GM23248 (cell line): ENCODE measurements at regions not wholly inside any gene's neighbourhood (a gene's known extent, or its start where the extent isn't known, plus 50 kb on each side); places are given as distances from the start of the nearest gene placed in this dataset.
A peak's percentile ranks its signal among the peaks of the same experiment; 100 is the strongest.

Experiments used
- DNase-seq: peaks from one replicate; pipeline ENCODE4 v3.0.0-alpha.2; 2015
- H2AFZ ChIP-seq: fragments of 200-600 bp; sonication (generic); 2 replicates; pipeline ENCODE4 v1.6.1; 2016; ENCODE audit warnings: antibody characterized with exemption
- H3F3A ChIP-seq: fragments of 200-600 bp; sonication (generic); 2 replicates; pipeline ENCODE4 v1.6.1; 2016; ENCODE audit warnings: mild to moderate bottlenecking, antibody characterized with exemption, mixed run types; ENCODE audit not compliant: insufficient read depth
- H3K27ac ChIP-seq: fragments of 200-600 bp; sonication (generic); 2 replicates; pipeline ENCODE4 v1.5.1; 2016; ENCODE audit warnings: mild to moderate bottlenecking
- H3K27me3 ChIP-seq: fragments of 200-600 bp; sonication (generic); replicated peaks from 2 replicates; pipeline ENCODE4 v1.6.1; 2016; ENCODE audit warnings: mild to moderate bottlenecking; ENCODE audit not compliant: insufficient read depth
- H3K36me3 ChIP-seq: fragments of 200-600 bp; sonication (generic); 2 replicates; pipeline ENCODE4 v1.6.1; 2016; ENCODE audit warnings: low read depth, mild to moderate bottlenecking
- H3K4me1 ChIP-seq: fragments of 200-600 bp; sonication (generic); 2 replicates; pipeline ENCODE4 v1.6.1; 2016; ENCODE audit warnings: mild to moderate bottlenecking; ENCODE audit not compliant: insufficient read depth
- H3K4me2 ChIP-seq: fragments of 200-600 bp; sonication (generic); one replicate; pipeline ENCODE4 v1.6.1; 2016; ENCODE audit warnings: mild to moderate bottlenecking; ENCODE audit not compliant: unreplicated experiment
- H3K4me3 ChIP-seq: fragments of 200-600 bp; sonication (generic); 2 replicates; pipeline ENCODE4 v1.5.1; 2016; ENCODE audit warnings: mild to moderate bottlenecking
- H3K79me2 ChIP-seq: fragments of 200-600 bp; sonication (generic); 2 replicates; pipeline ENCODE4 v1.6.1; 2016; ENCODE audit warnings: mild to moderate bottlenecking; ENCODE audit not compliant: insufficient read depth
- H3K9ac ChIP-seq: fragments of 200-600 bp; sonication (generic); 2 replicates; pipeline ENCODE4 v1.6.1; 2016; ENCODE audit warnings: mild to moderate bottlenecking
- H3K9me2 ChIP-seq: fragments of 200-600 bp; sonication (generic); 2 replicates; pipeline ENCODE4 v1.6.1; 2016; ENCODE audit warnings: mixed run types, mild to moderate bottlenecking, moderate library complexity; ENCODE audit not compliant: insufficient read depth
- H3K9me3 ChIP-seq: fragments of 200-600 bp; sonication (generic); one replicate; pipeline ENCODE4 v1.6.1; 2017; ENCODE audit warnings: low read depth
- H4K20me1 ChIP-seq: fragments of 200-600 bp; sonication (generic); 2 replicates; pipeline ENCODE4 v1.6.0; 2016; ENCODE audit not compliant: insufficient read depth
- EZH2 ChIP-seq: fragments of 200-600 bp; sonication (generic); IDR thresholded peaks from 2 replicates; pipeline ENCODE4 v1.6.1; 2018; ENCODE audit warnings: antibody characterized with exemption, mild to moderate bottlenecking; ENCODE audit not compliant: insufficient read depth, poor library complexity, severe bottlenecking
- EZH2phosphoT487 ChIP-seq: fragments of 200-600 bp; sonication (generic); IDR thresholded peaks from 2 replicates; pipeline ENCODE4 v1.6.1; 2018; ENCODE audit warnings: antibody characterized with exemption, moderate library complexity, mild to moderate bottlenecking, low read depth; ENCODE audit not compliant: insufficient read depth
- WGBS, 2 experiments: methylation state at CpG; one replicate each; pipeline ENCODE4 v1.1.6; 2015 to 2017; ENCODE audit warnings: low lambda C conversion rate in 2 of 2, low coverage in 1 of 2; ENCODE audit errors: missing lambda C conversion rate in 2 of 2; 5-methylcytosine and 5-hydroxymethylcytosine counted together
- in situ Hi-C: fragments of 300-500 bp; cut with MboI; formaldehyde crosslinking; loops from 2 replicates; pipeline ENCODE4 v1.15.0; 2020

- no peaks in the 10 kb centered on the region for H3K27me3 ChIP-seq
- no peaks in the 10 kb centered on the region for H4K20me1 ChIP-seq
- H3K27ac ChIP-seq = peak overlapping the region; percentile 99; the same call in 1 of the 2 replicates
- 0 out of 2 replicates have a peak overlapping the region, but pooled peaks have one; percentile 12 for H2AFZ ChIP-seq
- no peak overlapping the region for H3K9ac ChIP-seq
- DNase-seq = peak; percentile 60
- H3K9me2 ChIP-seq = no peaks in the 10 kb centered on the region
- H3K4me2 ChIP-seq = peak overlapping the region; percentile 7
- H3K36me3 ChIP-seq = no peaks in the 10 kb centered on the region
- no peak overlapping the region for H3K4me3 ChIP-seq
- peaks cover 37% of the 10 kb centered on the region for H3K4me1 ChIP-seq
- peaks cover 29% of the 10 kb centered on the region for H3F3A ChIP-seq
- no peaks in the 10 kb centered on the region for H3K79me2 ChIP-seq
- TF ChIP-seq EZH2phosphoT487 = no peak
- no peak for TF ChIP-seq EZH2
- H3K9me3 ChIP-seq = no peaks in the 10 kb centered on the region
- in situ Hi-C loops = no loop called here
- 51 to 56% methylated on average over 5 of the region's 5 CpGs for WGBS, 2 experiments
These were observed 92.7 kb downstream of the TENT5C start for GRCh38 chr1:117698398-117699160.

- Histone ChIP-seq H3K4me3 (no peak overlapping the region), H3F3A (peaks cover 29% of the 10 kb centered on the region), H3K36me3 (no peaks in the 10 kb centered on the region), H2AFZ (no peak overlapping the region), H3K9me3 (no peaks in the 10 kb centered on the region), H3K9ac (no peak overlapping the region), H3K27me3 (no peaks in the 10 kb centered on the region), H3K27ac (no peak overlapping the region), H3K4me1 (peaks cover 33% of the 10 kb centered on the region), H3K9me2 (no peaks in the 10 kb centered on the region), H3K79me2 (no peaks in the 10 kb centered on the region), H4K20me1 (no peaks in the 10 kb centered on the region), H3K4me2 (no peak overlapping the region)
- DNase-seq = no peak
- TF ChIP-seq EZH2 (no peak), EZH2phosphoT487 (no peak)
- in situ Hi-C loops = no loop called here
These were observed 94.1 kb downstream of the TENT5C start for GRCh38 chr1:117699953-117700352.

GRCh38 chr1:117702654-117703053 lies 96.8 kb downstream of the TENT5C start:
- H3F3A ChIP-seq = peaks cover 15% of the 10 kb centered on the region
- no peak overlapping the region for H3K9ac ChIP-seq
- H2AFZ ChIP-seq = no peak overlapping the region
- no peak overlapping the region for H3K27ac ChIP-seq
- H3K9me3 ChIP-seq = no peaks in the 10 kb centered on the region
- in situ Hi-C loops = no loop called here
- no peaks in the 10 kb centered on the region for H4K20me1 ChIP-seq
- no peak overlapping the region for H3K4me3 ChIP-seq
- WGBS, 2 experiments = 91 to 95% methylated on average over 3 of the region's 3 CpGs
- no peak for TF ChIP-seq EZH2phosphoT487
- no peak for TF ChIP-seq EZH2
- no peaks in the 10 kb centered on the region for H3K27me3 ChIP-seq
- H3K79me2 ChIP-seq = no peaks in the 10 kb centered on the region
- no peaks in the 10 kb centered on the region for H3K36me3 ChIP-seq
- peaks cover 14% of the 10 kb centered on the region for H3K4me1 ChIP-seq
- DNase-seq = no peak
- no peak overlapping the region for H3K4me2 ChIP-seq
- H3K9me2 ChIP-seq = no peaks in the 10 kb centered on the region

GRCh38 chr1:117707371-117707770 lies 101.5 kb downstream of the TENT5C start:
- no peaks in the 10 kb centered on the region for H3K4me1 ChIP-seq
- TF ChIP-seq EZH2 = no peak
- no peak for TF ChIP-seq EZH2phosphoT487
- H3K79me2 ChIP-seq = no peaks in the 10 kb centered on the region
- no peaks in the 10 kb centered on the region for H4K20me1 ChIP-seq
- H3F3A ChIP-seq = no peaks in the 10 kb centered on the region
- H3K36me3 ChIP-seq = no peaks in the 10 kb centered on the region
- in situ Hi-C loops = no loop called here
- H3K9me2 ChIP-seq = no peaks in the 10 kb centered on the region
- H3K27me3 ChIP-seq = no peaks in the 10 kb centered on the region
- H3K4me3 ChIP-seq = no peak overlapping the region
- H3K4me2 ChIP-seq = no peak overlapping the region
- H3K9ac ChIP-seq = no peak overlapping the region
- H3K9me3 ChIP-seq = no peaks in the 10 kb centered on the region
- DNase-seq = no peak
- H3K27ac ChIP-seq = no peak overlapping the region
- no peak overlapping the region for H2AFZ ChIP-seq
